ENCODE measurements at regions not wholly inside any gene's neighbourhood (a gene's known extent, or its start where the extent isn't known, plus 50 kb on each side); places are given as distances from the start of the nearest gene placed in this dataset.

GRCh38 chr10:120386896-120387295 lies 70.1 kb upstream of the PLPP4 start:
- no peak for DNase-seq

DNA sequence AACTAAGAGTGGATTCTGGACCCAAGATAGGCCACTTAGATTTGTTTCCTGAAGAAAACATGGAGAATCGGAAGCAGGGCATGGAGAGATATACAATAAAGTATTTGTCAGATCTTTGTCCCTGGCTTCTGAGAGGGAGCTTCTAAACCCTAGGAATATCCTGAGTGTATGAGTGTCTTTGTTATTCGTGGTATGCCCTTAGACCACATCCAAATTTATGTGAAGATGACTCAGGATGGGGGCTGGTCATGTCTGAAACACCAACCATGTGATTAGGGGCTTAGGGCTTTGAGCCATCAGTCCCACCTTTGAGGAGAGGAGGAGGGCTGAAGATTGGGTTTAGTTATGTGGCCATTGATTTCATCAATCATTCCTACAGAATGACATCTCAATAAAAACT lies 69.7 kb upstream of the PLPP4 start:
- DNase-seq: no peak

GRCh38 chr10:120392245-120392644 lies 64.8 kb upstream of the PLPP4 start:
- no peak for DNase-seq

DNA sequence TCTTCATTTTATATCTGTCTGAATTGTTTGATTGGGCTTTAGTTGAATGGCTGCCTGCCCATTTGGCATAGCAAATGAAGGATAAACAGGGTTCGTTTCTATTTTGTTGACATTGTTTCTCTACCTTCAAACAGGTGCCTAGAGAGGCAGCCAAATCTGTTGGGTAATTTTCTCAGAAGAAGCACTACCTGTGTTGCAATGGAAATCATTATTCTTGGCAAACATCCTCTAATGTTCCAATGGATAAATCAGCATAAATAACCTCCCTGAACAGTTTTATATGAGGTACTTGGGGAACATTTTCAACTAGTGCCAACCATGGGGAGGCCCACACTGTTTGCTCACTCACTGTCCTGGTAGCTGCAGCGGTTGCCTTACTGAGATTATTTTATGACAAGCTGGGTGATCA lies 64.4 kb upstream of the PLPP4 start:
- DNase-seq: peak; percentile 15

DNA sequence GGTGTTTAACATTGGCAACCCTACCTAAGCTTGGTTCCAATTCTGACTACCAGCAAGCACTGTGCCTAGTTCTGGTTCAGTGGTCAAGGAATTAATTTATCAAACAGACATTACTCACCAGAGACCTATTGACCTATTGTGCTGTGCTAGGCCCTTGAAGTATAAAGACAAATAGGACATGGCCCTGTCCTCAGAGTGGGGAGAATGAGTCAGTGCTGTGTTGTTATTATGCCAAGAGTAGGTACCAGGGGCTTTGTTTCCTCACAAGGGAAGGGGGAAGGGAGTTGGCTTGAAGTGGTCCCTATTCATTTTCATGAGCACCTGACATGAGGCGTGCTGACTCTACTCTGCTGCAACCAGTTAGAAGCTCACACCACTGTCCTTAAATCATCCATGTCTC lies 62.6 kb upstream of the PLPP4 start:
- DNase-seq: no peak

DNA sequence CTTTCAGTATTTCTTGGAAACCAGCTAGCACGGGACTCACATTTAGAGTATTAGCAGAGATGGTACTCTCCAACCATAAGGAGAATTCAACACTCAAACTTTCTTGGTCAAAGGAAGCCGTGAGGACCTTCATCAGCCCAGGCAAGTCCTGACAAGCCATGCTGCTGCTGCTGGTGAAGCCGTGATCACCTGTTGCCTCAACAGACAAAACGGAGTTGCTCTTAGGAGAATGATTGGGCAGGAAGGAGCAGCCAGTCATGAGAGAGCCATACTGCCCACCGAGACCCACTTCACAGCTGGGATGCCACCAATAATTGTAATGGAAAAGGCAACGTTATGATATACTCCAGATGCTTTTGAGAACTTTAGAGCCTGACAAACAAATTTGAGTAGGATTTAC lies 60.8 kb upstream of the PLPP4 start:
- no peak for DNase-seq

DNA sequence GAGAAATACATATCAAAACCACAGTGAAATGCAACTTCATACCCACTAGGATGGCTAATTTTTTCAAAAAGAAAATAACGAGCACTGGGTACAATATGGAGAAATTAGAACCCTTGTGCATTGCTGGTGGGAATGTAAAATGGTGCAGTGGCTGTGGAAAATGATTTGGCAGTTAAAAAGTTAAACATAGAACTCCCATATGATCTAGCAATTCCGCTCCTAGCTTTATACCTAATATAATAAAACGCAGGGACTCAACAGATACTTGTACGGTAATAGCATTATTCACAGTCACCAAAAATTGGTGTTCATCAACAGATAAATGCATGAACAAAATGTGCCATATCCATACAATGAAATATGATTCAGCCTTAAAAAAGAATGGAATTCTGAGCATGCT lies 58.8 kb upstream of the PLPP4 start:
- DNase-seq: no peak

DNA sequence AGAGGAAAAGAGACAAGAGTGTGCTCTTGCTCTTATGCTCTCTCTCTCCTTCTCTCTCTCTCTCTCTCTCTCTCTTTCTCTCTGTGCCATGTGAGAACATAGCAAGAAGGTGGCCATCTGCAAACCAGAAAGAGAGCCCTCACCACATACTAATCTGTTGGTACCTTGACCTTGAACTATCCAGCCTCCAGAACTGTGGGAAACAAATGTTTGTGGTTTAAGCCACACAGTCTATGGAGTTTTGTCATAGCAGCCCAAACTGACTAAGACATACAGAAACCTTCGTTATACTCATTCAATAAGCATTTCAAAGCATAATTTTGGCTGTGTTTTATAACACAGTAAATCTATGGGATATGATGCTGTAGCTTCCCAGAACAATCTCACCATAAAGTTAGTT lies 56.4 kb upstream of the PLPP4 start:
- DNase-seq: no peak

DNA sequence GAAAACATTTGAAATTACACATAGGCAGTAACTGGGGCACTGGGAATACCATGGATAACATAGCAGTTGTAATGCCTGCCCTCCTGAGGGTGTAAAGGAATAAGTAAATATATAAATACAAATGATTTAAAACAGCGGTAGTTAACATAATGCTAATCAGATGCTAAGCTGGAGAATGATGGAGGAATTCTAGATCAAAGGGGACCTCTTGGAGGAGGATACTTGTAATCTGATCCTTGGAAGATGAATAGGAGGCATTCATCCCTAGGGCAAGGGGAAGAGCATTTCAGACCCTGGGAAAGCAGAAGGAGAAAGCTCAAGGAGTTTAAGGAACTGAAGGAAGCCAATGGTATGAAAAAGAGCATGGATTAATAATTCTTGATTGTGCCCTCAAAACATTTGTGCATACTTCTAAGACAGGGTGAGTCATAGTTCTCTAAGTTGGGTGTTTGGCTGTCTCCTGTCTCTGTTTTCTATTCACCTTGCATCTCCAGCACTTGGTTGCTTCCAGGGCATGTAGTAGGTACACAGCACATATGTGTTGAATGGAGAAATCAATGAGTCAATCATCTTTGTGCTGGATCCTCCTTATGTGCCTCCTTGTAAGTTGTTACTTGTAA lies 54.8 kb upstream of the PLPP4 start:
- DNase-seq: no peak

GRCh38 chr10:120403109-120403508 lies 53.9 kb upstream of the PLPP4 start:
- no peak for DNase-seq

DNA sequence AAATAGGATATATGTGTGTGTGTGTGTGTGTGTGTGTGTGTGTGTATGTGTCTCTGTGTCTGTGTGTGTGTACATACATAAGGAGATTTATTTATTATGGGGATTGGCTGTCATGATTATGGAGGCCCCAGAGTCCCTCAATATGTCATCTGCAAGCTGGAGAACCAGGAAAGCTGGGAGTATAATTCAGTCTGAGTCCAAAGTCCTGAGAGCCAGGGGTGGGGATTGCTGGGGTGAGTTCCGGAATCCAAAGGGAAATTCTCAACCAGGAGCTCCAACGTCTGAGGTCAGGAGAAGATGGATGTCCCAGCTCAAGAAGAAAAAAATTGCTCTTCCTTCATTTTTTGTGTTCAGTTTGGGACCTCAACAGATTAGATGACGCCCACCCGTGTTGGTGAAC lies 50.7 kb upstream of the PLPP4 start:
- no peak for DNase-seq

Measured in NCI-H1105 (cell line).